Omental fat pad (tissue), 3 donors: ENCODE measurements at regions not wholly inside any gene's neighbourhood (a gene's known extent, or its start where the extent isn't known, plus 50 kb on each side); places are given as distances from the start of the nearest gene placed in this dataset.

Source experiments
- ATAC-seq: fragments of 150-250 bp; one replicate; pipeline ENCODE4 v1.9.1; 2016; ENCODE audit warnings: mild to moderate bottlenecking, moderate library complexity; ENCODE audit not compliant: low FRiP score
- DNase-seq: peaks from one replicate; pipeline ENCODE4 v3.0.0-alpha.2; 2019; ENCODE audit warnings: low spot score
- TF ChIP-seq, protein P1 (sequence below), 3 donors: fragments of 450-650 bp; IDR thresholded peaks; one replicate each; pipeline ENCODE4 v1.5.1; 2016 to 2017; ENCODE audit warnings: antibody characterized with exemption in 3 of 3, mild to moderate bottlenecking in 3 of 3, moderate library complexity in 2 of 3

- no peak for ATAC-seq
- TF ChIP-seq, protein P1, sequence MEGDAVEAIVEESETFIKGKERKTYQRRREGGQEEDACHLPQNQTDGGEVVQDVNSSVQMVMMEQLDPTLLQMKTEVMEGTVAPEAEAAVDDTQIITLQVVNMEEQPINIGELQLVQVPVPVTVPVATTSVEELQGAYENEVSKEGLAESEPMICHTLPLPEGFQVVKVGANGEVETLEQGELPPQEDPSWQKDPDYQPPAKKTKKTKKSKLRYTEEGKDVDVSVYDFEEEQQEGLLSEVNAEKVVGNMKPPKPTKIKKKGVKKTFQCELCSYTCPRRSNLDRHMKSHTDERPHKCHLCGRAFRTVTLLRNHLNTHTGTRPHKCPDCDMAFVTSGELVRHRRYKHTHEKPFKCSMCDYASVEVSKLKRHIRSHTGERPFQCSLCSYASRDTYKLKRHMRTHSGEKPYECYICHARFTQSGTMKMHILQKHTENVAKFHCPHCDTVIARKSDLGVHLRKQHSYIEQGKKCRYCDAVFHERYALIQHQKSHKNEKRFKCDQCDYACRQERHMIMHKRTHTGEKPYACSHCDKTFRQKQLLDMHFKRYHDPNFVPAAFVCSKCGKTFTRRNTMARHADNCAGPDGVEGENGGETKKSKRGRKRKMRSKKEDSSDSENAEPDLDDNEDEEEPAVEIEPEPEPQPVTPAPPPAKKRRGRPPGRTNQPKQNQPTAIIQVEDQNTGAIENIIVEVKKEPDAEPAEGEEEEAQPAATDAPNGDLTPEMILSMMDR (IDR thresholded peaks at IDR 0.05) = no peak
- DNase-seq = no peak
Observed at GRCh38 chr1:81205956-81206355, 594.8 kb upstream of the ADGRL2 start.

DNA sequence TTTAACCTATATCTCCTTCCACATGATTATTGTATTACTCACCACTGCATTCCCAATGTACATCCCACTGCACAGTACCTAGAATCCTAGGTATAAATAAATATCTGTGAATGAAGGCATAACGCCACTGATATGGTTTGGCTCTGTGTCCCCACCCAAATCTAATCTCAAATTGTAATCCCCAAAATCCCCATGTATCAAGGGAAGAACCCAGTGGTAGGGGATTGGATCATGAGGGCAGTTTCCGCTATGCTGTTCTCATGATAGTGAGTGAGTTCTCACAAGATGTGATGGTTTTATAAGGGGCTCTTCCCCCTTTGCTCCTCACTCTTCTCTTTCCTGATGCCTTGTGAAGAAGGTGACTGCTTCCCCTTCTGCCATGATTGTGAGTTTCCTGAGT lies 599.0 kb upstream of the ADGRL2 start:
- TF ChIP-seq, protein P1 (IDR thresholded peaks at IDR 0.05) = no peak
- ATAC-seq = no peak
- no peak for DNase-seq

DNA sequence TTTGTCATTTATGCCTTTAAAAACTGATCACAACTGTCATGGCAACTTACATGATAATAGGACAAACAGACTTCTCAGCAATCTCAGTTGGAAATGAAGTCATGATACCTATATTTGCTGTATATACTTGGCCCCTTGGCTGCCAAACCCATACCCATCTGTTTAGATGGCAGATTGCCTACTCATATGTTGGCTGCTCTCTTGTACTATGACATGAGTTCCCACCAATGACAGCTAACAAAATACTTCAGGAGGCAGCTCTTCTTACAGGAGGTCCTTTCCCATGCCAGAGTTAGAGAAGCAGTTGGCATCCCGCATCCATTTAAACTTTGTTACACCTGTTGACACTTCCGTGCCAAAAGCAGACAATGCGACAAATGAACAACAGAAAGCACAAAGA lies 603.1 kb upstream of the ADGRL2 start:
- TF ChIP-seq, protein P1 (IDR thresholded peaks at IDR 0.05) = no peak
- DNase-seq (no peak), ATAC-seq (no peak)

DNA sequence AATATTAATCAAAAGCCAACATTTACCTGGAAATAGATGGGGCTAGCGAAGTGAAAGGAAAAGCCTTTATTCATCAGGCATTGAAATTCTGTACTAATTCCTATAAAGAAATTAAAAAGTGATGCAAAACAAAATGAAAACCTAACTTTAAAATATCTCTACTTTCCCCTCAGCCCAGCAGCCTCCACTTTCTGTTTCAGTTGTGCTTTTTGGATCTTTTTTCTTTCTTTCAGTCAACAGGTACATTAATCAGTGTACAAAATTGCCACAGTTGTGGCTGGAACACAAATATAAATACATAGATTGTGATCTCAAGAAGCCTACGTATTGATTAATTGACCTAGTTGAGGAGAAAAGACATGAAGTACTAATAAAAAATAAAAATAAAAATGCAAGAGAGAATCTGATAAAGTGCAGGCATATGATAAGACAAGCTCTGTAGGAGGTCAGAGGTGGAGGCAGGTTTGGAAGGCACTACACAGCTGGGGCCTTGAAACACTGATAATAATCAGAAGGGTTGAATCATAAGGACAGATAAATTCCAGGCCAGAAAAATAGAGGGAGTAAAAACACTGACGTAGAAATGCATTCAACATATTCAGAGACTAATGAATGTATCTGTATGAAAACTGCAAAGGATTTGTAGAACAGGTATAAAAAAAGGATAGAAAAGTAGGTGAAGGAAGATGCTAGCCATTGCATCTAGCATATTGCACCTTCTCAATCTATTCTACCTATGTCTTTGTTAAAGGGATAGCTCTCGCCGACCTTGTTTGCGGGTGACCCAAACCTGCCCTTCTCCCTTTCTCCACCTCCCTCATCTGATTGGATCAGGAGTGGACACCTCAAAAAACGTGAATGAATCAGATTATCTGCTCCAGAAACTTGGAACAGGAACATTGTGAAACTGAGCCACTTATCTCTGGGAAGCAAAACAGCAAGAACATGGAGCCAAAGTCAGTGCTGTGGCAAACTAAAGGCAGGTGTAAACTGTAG lies 607.8 kb upstream of the ADGRL2 start:
- DNase-seq (no peak), ATAC-seq (no peak)
- TF ChIP-seq, protein P1 (IDR thresholded peaks at IDR 0.05) = no peak

DNA sequence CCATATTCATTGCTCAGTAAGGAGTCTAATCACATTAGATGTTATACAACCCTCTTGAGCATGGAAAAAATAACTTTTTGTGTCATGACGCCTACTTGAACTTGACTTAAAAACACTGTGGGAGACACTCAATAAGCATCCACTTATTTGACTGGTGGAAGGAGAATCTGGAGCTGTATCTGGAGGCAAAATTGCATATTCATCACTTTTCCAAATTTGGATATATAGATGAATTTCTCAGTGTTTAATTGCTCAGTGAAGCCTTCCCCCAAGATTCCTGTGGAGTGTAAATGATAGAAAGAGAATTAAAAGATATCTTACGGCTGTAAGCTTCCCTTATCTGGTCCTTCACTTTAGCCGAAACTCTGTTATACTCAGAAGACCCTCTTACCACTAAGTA lies 610.7 kb upstream of the ADGRL2 start:
- TF ChIP-seq, protein P1 (IDR thresholded peaks at IDR 0.05) = no peak
- no peak for DNase-seq
- no peak for ATAC-seq

DNA sequence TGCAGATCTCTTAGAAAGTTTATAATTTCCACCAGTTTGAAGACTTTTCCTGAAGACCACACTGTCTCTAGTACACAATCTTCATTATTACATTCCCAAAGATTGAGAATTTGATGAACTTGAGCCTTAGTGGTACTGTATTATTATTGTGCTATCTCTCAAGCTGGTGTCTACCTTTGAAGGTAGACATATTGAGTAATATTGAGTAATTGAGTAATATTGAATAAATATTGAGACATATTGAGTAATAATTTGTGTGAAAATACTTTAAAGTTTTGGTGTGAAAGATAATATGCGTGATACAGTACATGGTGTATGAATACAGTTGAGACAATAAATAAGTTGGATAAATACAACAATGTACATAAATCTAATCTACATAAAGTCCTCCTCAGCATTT lies 613.1 kb upstream of the ADGRL2 start:
- ATAC-seq = no peak
- TF ChIP-seq, protein P1 (IDR thresholded peaks at IDR 0.05) = no peak
- no peak for DNase-seq

- ATAC-seq (no peak), DNase-seq (no peak)
- TF ChIP-seq, protein P1 (IDR thresholded peaks at IDR 0.05) = no peak
Observed at GRCh38 chr1:81186261-81186660, 614.5 kb upstream of the ADGRL2 start.
